ENCODE measurements at regions not wholly inside any gene's neighbourhood (a gene's known extent, or its start where the extent isn't known, plus 50 kb on each side); places are given as distances from the start of the nearest gene placed in this dataset.

GRCh38 chr18:14974576-14974975 lies 226.6 kb downstream of the ANKRD30B start:
- Histone ChIP-seq H3K4me3 (no peak overlapping the region), H3K4me1 (ENCODE audit: control insufficient read depth in 5 of 5, insufficient read depth in 5 of 5, low read length in 5 of 5) (peaks cover 0 to 1% (median 0%) of the 10 kb centered on the region in 5 donors), H3K27me3 (ENCODE audit: control insufficient read depth in 3 of 3, insufficient read depth in 3 of 3, low read length in 2 of 3) (no peaks in the 10 kb centered on the region), H3K36me3 (ENCODE audit: control insufficient read depth in 4 of 4, insufficient read depth in 4 of 4, low read length in 4 of 4) (no peaks in the 10 kb centered on the region), H3K27ac (ENCODE audit: low read depth in 1 of 2, low read length in 1 of 2) (no peak overlapping the region), H3K9me3 (ENCODE audit: control insufficient read depth in 4 of 4, insufficient read depth in 3 of 4, low read length in 3 of 4) (peaks cover 0 to 8% (median under 1%) of the 10 kb centered on the region in 4 donors), H3K9ac (ENCODE audit: insufficient read depth in 1 of 2, low read length in 2 of 2) (no peak overlapping the region)
- no peak for TF ChIP-seq CTCF (IDR thresholded peaks at IDR 0.05; ENCODE audit: control extremely low read depth, extremely low read depth)
- 44 to 69% methylated on average over 3 of the region's 3 CpGs for WGBS, 2 donors
- no peak for ATAC-seq (ENCODE audit: insufficient read depth, low FRiP score)
- DNase-seq, result peak in 1 of 3 donors; percentile 5

- Histone ChIP-seq H3K9me3 (ENCODE audit: control insufficient read depth in 4 of 4, insufficient read depth in 3 of 4, low read length in 3 of 4) (peaks cover 0 to 15% (median under 1%) of the 10 kb centered on the region in 4 donors), H3K4me1 (ENCODE audit: control insufficient read depth in 5 of 5, insufficient read depth in 5 of 5, low read length in 5 of 5) (peaks cover 0 to 1% (median 0%) of the 10 kb centered on the region in 5 donors), H3K36me3 (ENCODE audit: control insufficient read depth in 4 of 4, insufficient read depth in 4 of 4, low read length in 4 of 4) (no peaks in the 10 kb centered on the region), H3K9ac (ENCODE audit: insufficient read depth in 1 of 2, low read length in 2 of 2) (no peak overlapping the region), H3K27ac (ENCODE audit: low read depth in 1 of 2, low read length in 1 of 2) (no peak overlapping the region), H3K27me3 (ENCODE audit: control insufficient read depth in 3 of 3, insufficient read depth in 3 of 3, low read length in 2 of 3) (no peaks in the 10 kb centered on the region), H3K4me3 (no peak overlapping the region)
- TF ChIP-seq CTCF (IDR thresholded peaks at IDR 0.05; ENCODE audit: control extremely low read depth, extremely low read depth), result no peak
- DNase-seq (no peak), ATAC-seq (ENCODE audit: insufficient read depth, low FRiP score) (no peak)
- 77 to 80% methylated on average over 9 of the region's 9 CpGs for WGBS, 2 donors
Measured at GRCh38 chr18:14975431-14975830, 227.5 kb downstream of the ANKRD30B start.

GRCh38 chr18:14976736-14977430 lies 228.9 kb downstream of the ANKRD30B start:
- Histone ChIP-seq H3K4me1 (ENCODE audit: control insufficient read depth in 5 of 5, insufficient read depth in 5 of 5, low read length in 5 of 5) (peaks cover 0 to 1% (median 0%) of the 10 kb centered on the region in 5 donors), H3K27ac (ENCODE audit: low read depth in 1 of 2, low read length in 1 of 2) (no peak overlapping the region), H3K4me3 (no peak overlapping the region), H3K9me3 (ENCODE audit: control insufficient read depth in 4 of 4, insufficient read depth in 3 of 4, low read length in 3 of 4) (peaks cover 0 to 16% (median under 1%) of the 10 kb centered on the region in 4 donors), H3K36me3 (ENCODE audit: control insufficient read depth in 4 of 4, insufficient read depth in 4 of 4, low read length in 4 of 4) (no peaks in the 10 kb centered on the region), H3K27me3 (ENCODE audit: control insufficient read depth in 3 of 3, insufficient read depth in 3 of 3, low read length in 2 of 3) (no peaks in the 10 kb centered on the region), H3K9ac (ENCODE audit: insufficient read depth in 1 of 2, low read length in 2 of 2) (no peak overlapping the region)
- DNase-seq (no peak), ATAC-seq (ENCODE audit: insufficient read depth, low FRiP score) (no peak)
- no peak for TF ChIP-seq CTCF (IDR thresholded peaks at IDR 0.05; ENCODE audit: control extremely low read depth, extremely low read depth)
- WGBS, 2 donors, result 74 to 84% methylated on average over 10 of the region's 10 CpGs

All from lung (tissue), 11 donors.